ENCODE measurements at regions not wholly inside any gene's neighbourhood (a gene's known extent, or its start where the extent isn't known, plus 50 kb on each side); places are given as distances from the start of the nearest gene placed in this dataset.

GRCh38 chr17:54452666-54453348 is 447.8 kb upstream of the TOM1L1 start:
- H2AFZ ChIP-seq (ENCODE audit: control insufficient read depth, low read depth, low read length) = no peak overlapping the region
- no peaks in the 10 kb centered on the region for H3K4me1 ChIP-seq (ENCODE audit: control insufficient read depth, insufficient read depth, low read length)
- SMC1A ChIA-PET (ENCODE audit: uncharacterized antibody, unreplicated experiment) = interaction anchor here (1.3 kb wide), 1 partner anchor 25 kb away, joined by 3 read pairs; no protein-coding TSS in a partner anchor
- CTCF ChIA-PET = no interaction called here
- FAIRE-seq (no peak), DNase-seq (ENCODE audit: low read depth, low spot score) (no peak), ATAC-seq (no peak)
- no peak overlapping the region for H3K9ac ChIP-seq (ENCODE audit: control insufficient read depth, insufficient read depth, low read length)
- no peaks in the 10 kb centered on the region for H3K9me3 ChIP-seq (replicated peaks; ENCODE audit: control insufficient read depth, insufficient read depth, low read length)
- no peaks in the 10 kb centered on the region for H3K36me3 ChIP-seq (ENCODE audit: control insufficient read depth in 2 of 2, insufficient read depth in 2 of 2, low read length in 1 of 2)
- H3K27me3 ChIP-seq (replicated peaks in 1 of 2; ENCODE audit: control insufficient read depth in 2 of 2, insufficient read depth in 2 of 2, low read length in 1 of 2) = no peaks in the 10 kb centered on the region
- POLR2A ChIA-PET = interaction anchor here (0.5 to 0.7 kb wide), 2 partner anchors 13 to 20 kb away, joined by 3 read pairs; no protein-coding TSS in a partner anchor
- WGBS (ENCODE audit: insufficient coverage, insufficient replicate concordance, low lambda C conversion rate, missing lambda C conversion rate) = 27% methylated on average over 6 of the region's 6 CpGs
- H3K4me3 ChIP-seq = no peak overlapping the region
- H3K79me2 ChIP-seq (ENCODE audit: control insufficient read depth, insufficient read depth, low read length) = no peaks in the 10 kb centered on the region
- no peak overlapping the region for H3K27ac ChIP-seq (ENCODE audit: control insufficient read depth, insufficient read depth)
- no TSS peak for BruUV-seq (replicated peaks)
- H3K4me2 ChIP-seq (ENCODE audit: control insufficient read depth, insufficient read depth) = no peak overlapping the region
- RAD21 ChIA-PET (ENCODE audit: unreplicated experiment) = no interaction called here
- no peaks in the 10 kb centered on the region for H4K20me1 ChIP-seq (ENCODE audit: control insufficient read depth, insufficient read depth)
- intact Hi-C loops (cut with micrococcal nuclease; ENCODE audit: unreplicated experiment) (no loop called here), in situ Hi-C loops (cut with MboI) (no loop called here)
- TF ChIP-seq IKZF2 (IDR thresholded peaks at IDR 0.05) (no peak), MTA3 (IDR thresholded peaks at IDR 0.05; ENCODE audit: borderline replicate concordance, low read length) (no peak), CEBPZ (IDR thresholded peaks at IDR 0.05; ENCODE audit: low read depth, low read length) (no peak), RELA (IDR thresholded peaks at IDR 0.05; ENCODE audit: borderline replicate concordance, partially characterized antibody) (no peak), CHD4 (IDR thresholded peaks at IDR 0.05) (no peak), TAF1 (IDR thresholded peaks at IDR 0.05; ENCODE audit: borderline replicate concordance, low read depth, low read length) (no peak), FOXK2 (IDR thresholded peaks at IDR 0.05) (no peak), HDAC2 (IDR thresholded peaks at IDR 0.05) (no peak), PBX3 (IDR thresholded peaks at IDR 0.05; ENCODE audit: insufficient replicate concordance, low read depth, low read length) (no peak), SREBF1 (IDR thresholded peaks at IDR 0.05; ENCODE audit: low read length) (no peak), SPI1 (IDR thresholded peaks at IDR 0.05; ENCODE audit: borderline replicate concordance, insufficient read depth, low read depth, low read length) (no peak), ZBTB33 (IDR thresholded peaks at IDR 0.05) (no peak), MLLT1 (IDR thresholded peaks at IDR 0.05) (no peak), JUND (IDR thresholded peaks at IDR 0.05; ENCODE audit: low read depth, low read length) (no peak), NRF1 (conservative IDR thresholded peaks at IDR 0.05; ENCODE audit: low read depth, low read length) (no peak), EP300 (IDR thresholded peaks at IDR 0.05; ENCODE audit: borderline replicate concordance in 1 of 2, control insufficient read depth in 1 of 2, low read depth in 2 of 2, low read length in 2 of 2) (no peak), EZH2 (IDR thresholded peaks at IDR 0.05; ENCODE audit: borderline replicate concordance, control insufficient read depth, low read depth, low read length) (no peak)

Data from GM12878 (cell line).